ENCODE measurements at regions not wholly inside any gene's neighbourhood (a gene's known extent, or its start where the extent isn't known, plus 50 kb on each side); places are given as distances from the start of the nearest gene placed in this dataset.

DNA sequence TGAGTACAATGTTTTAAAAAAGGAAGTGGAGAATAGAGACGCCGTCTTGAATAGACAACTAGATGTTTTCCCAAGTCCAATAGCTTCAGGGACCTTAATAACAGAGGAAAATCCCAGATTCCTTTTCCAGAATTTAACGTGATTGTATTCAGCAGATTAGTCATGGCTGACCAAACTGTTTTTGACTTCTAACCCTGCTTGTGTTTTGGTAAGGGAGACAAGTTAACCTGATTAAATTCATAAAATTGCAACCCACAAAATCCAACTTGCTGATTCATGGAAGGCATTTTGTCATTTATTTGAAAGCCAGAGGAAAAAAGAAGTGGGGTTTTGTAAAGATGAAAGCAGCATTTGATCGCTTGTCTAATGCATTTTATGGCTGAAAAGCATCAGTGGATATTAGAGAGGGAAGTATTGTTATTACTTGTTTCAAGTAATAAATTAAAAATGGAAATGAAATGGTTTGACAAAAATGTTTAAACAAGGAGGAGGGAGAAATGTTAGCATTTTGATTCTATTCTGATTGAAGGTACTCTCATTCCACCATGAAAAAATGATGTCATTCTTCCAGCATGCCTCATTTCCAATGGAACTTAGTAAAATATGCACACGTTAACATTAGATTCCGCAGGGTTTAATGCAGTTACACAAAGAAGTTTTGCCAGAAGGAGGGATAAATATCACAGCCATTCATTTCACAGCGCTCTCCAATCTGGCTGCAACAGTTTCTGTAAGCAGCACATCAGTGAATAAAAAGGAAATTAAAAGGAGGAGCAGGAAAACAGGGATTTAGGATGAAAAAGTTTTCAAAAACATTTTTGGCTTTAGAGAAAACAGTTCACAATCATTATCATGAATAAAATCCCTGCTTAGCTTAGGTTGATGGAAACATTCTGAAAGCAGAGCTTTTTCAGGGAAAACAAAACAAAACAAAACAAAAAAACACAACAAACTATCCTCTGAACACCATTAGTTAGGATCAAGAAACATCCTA is 314.7 kb downstream of the PRR16 start:
- intact Hi-C loops (cut with DNase I): no loop called here
- TF ChIP-seq, protein P1, sequence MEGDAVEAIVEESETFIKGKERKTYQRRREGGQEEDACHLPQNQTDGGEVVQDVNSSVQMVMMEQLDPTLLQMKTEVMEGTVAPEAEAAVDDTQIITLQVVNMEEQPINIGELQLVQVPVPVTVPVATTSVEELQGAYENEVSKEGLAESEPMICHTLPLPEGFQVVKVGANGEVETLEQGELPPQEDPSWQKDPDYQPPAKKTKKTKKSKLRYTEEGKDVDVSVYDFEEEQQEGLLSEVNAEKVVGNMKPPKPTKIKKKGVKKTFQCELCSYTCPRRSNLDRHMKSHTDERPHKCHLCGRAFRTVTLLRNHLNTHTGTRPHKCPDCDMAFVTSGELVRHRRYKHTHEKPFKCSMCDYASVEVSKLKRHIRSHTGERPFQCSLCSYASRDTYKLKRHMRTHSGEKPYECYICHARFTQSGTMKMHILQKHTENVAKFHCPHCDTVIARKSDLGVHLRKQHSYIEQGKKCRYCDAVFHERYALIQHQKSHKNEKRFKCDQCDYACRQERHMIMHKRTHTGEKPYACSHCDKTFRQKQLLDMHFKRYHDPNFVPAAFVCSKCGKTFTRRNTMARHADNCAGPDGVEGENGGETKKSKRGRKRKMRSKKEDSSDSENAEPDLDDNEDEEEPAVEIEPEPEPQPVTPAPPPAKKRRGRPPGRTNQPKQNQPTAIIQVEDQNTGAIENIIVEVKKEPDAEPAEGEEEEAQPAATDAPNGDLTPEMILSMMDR (IDR thresholded peaks at IDR 0.05): no peak
- no peak for TF ChIP-seq POLR2A (IDR thresholded peaks at IDR 0.05)
- no peak overlapping the region for H3K4me3 ChIP-seq (replicated peaks in 1 of 3)

DNA sequence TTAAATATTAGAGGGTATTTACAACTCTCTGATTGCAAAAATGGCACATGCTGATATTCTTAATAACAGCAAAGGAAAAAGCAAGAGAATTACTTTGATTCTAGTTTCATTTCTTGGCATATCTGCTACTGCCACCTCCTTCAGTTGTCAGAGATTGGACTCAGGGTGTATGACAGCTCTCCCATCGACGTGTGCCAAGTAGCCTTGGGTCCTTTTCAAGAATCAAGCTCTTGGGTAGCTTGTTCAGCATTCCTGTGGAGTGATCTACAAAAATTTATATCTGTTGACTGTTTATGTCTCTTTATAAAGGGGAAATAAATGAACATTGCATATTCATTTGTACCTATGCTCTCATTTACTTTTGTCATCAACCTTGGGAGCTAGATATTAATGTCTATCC is 315.6 kb downstream of the PRR16 start:
- no peak for DNase-seq
- Histone ChIP-seq H3K4me3 (replicated peaks in 1 of 3) (no peak overlapping the region), H3K27ac (no peak overlapping the region), H3K27me3 (no peaks in the 10 kb centered on the region), H3K9me3 (no peaks in the 10 kb centered on the region), H3K4me1 (no peaks in the 10 kb centered on the region), H3K36me3 (no peaks in the 10 kb centered on the region)
- WGBS, 2 donors: 37 to 64% methylated on average over 2 of the region's 2 CpGs
- TF ChIP-seq, protein P1 (IDR thresholded peaks at IDR 0.05): no peak
- TF ChIP-seq POLR2A (IDR thresholded peaks at IDR 0.05): no peak
- intact Hi-C loops (cut with DNase I): no loop called here

More for the DNA sequence above, 314.7 kb downstream of the PRR16 start:
- WGBS, 2 donors: 70 to 79% methylated on average over 7 of the region's 7 CpGs
- H3K27ac ChIP-seq: no peak overlapping the region
- H3K9me3 ChIP-seq: no peaks in the 10 kb centered on the region
- no peaks in the 10 kb centered on the region for H3K36me3 ChIP-seq
- H3K4me1 ChIP-seq: no peaks in the 10 kb centered on the region
- H3K27me3 ChIP-seq: no peaks in the 10 kb centered on the region
- no peak for DNase-seq

DNA sequence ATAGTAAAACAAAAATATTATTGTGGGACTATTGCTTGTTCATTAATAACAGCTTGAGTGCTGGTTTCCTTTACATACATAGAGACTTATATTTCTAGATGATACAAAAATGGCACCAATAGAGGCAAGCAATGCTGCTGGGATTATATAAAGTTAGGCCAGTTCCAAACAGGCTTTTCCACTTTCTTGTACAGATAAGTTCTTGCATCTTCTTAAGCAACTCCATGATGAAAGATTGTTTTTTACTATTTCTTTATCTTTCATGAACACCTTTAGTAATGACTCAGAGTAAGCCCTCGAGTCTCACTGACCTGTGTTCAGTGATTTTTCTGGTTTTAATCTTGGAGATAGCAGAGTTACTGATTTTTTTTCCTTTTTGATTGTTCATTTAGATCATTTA is 324.4 kb downstream of the PRR16 start:
- TF ChIP-seq, protein P1 (IDR thresholded peaks at IDR 0.05): no peak
- no peak for TF ChIP-seq POLR2A (IDR thresholded peaks at IDR 0.05)

GRCh38 chr5:120789918-120790317 is 325.8 kb downstream of the PRR16 start:
- DNase-seq: no peak
- no peak overlapping the region for H3K4me3 ChIP-seq (replicated peaks in 1 of 3)
- H3K9me3 ChIP-seq: no peaks in the 10 kb centered on the region
- intact Hi-C loops (cut with DNase I): no loop called here
- no peaks in the 10 kb centered on the region for H3K36me3 ChIP-seq
- TF ChIP-seq POLR2A (IDR thresholded peaks at IDR 0.05): no peak
- TF ChIP-seq, protein P1 (IDR thresholded peaks at IDR 0.05): no peak
- H3K27me3 ChIP-seq: no peaks in the 10 kb centered on the region
- H3K27ac ChIP-seq: no peak overlapping the region
- WGBS, 2 donors: 44 to 46% methylated on average over 2 of the region's 2 CpGs
- H3K4me1 ChIP-seq: no peaks in the 10 kb centered on the region

More for the DNA sequence above, 324.4 kb downstream of the PRR16 start:
- Histone ChIP-seq H3K36me3 (no peaks in the 10 kb centered on the region), H3K27ac (no peak overlapping the region), H3K9me3 (no peaks in the 10 kb centered on the region), H3K27me3 (no peaks in the 10 kb centered on the region), H3K4me1 (no peaks in the 10 kb centered on the region), H3K4me3 (replicated peaks in 1 of 3) (no peak overlapping the region)
- intact Hi-C loops (cut with DNase I): no loop called here
- DNase-seq: no peak
- WGBS, 2 donors: 73 to 74% methylated on average over 1 of the region's 1 CpG

DNA sequence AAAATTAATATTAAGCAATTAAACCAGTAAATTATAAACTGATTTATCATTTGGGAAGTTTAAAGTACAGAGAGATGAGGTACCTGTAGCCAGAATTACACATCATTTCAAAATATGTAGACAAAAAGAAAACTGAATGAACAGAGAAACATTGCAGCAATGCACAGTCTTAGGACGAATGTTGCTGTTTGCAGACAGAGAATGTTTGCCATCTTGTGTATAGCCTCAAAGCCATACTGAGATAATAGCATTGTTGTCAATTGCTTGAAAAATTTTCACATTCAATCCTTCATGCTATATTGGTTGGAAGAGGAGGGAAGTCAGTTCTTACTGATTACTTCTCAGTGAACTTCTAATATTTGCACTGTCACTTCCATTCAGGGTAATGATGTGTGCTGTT is 326.2 kb downstream of the PRR16 start:
- DNase-seq: no peak
- 78 to 84% methylated on average over 1 of the region's 1 CpG for WGBS, 2 donors
- Histone ChIP-seq H3K36me3 (no peaks in the 10 kb centered on the region), H3K4me1 (no peaks in the 10 kb centered on the region), H3K9me3 (no peaks in the 10 kb centered on the region), H3K27me3 (no peaks in the 10 kb centered on the region), H3K27ac (no peak overlapping the region), H3K4me3 (replicated peaks in 1 of 3) (no peak overlapping the region)
- TF ChIP-seq, protein P1 (IDR thresholded peaks at IDR 0.05): no peak
- no peak for TF ChIP-seq POLR2A (IDR thresholded peaks at IDR 0.05)
- intact Hi-C loops (cut with DNase I): no loop called here

Measured in thyroid gland (tissue), 4 donors.